OCI-LY7 (cell line): ENCODE measurements at regions not wholly inside any gene's neighbourhood (a gene's known extent, or its start where the extent isn't known, plus 50 kb on each side); places are given as distances from the start of the nearest gene placed in this dataset.

Experiments used
- EZH2phosphoT487 ChIP-seq: fragments of 200-600 bp; sonication (generic); IDR thresholded peaks from 2 replicates; pipeline ENCODE4 v1.6.1; 2018; ENCODE audit warnings: low read depth, borderline replicate concordance, mild to moderate bottlenecking, mixed run types, antibody characterized with exemption, low read length, moderate library complexity, mixed read lengths
- TF ChIP-seq, protein P1 (sequence below): fragments of 200-600 bp; sonication (generic); conservative IDR thresholded peaks from 2 replicates; pipeline ENCODE4 v1.5.1; 2014; ENCODE audit warnings: mild to moderate bottlenecking, antibody characterized with exemption, low read length, moderate library complexity, mixed read lengths

DNA sequence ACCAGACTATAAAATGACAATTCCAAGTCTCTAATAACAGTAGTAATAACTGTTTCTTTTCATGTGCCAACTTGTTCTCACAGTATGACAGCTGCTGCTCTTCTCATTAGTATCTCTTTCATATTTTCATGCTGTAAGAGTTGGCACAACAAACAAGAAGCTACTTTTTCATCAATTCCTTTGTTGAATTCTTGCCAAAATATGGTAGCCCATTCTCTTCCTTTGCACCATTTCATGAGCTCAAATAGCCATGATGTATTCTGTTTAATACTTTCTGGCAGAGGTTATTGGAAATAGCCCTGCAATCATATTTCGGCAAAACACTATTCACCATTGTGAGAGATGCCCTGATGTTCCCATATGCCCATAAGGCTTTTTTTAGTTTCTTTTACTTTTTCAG, 1100.7 kb downstream of the TRHDE start:
- TF ChIP-seq, protein P1, sequence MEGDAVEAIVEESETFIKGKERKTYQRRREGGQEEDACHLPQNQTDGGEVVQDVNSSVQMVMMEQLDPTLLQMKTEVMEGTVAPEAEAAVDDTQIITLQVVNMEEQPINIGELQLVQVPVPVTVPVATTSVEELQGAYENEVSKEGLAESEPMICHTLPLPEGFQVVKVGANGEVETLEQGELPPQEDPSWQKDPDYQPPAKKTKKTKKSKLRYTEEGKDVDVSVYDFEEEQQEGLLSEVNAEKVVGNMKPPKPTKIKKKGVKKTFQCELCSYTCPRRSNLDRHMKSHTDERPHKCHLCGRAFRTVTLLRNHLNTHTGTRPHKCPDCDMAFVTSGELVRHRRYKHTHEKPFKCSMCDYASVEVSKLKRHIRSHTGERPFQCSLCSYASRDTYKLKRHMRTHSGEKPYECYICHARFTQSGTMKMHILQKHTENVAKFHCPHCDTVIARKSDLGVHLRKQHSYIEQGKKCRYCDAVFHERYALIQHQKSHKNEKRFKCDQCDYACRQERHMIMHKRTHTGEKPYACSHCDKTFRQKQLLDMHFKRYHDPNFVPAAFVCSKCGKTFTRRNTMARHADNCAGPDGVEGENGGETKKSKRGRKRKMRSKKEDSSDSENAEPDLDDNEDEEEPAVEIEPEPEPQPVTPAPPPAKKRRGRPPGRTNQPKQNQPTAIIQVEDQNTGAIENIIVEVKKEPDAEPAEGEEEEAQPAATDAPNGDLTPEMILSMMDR, result no peak
- TF ChIP-seq EZH2phosphoT487, result no peak
